Cardiac fibroblast (primary cell): ENCODE measurements at regions not wholly inside any gene's neighbourhood (a gene's known extent, or its start where the extent isn't known, plus 50 kb on each side); places are given as distances from the start of the nearest gene placed in this dataset.

Experiments
- DNase-seq, 2 donors: peaks; one replicate each; pipeline versions ENCODE4 v3.0.0 to v3.0.0-alpha.2; 2010; ENCODE audit warnings: low read depth in 2 of 2
- H3K4me3 ChIP-seq, 2 donors: replicated peaks in 1 of 2; 1 replicate in 1 of 2; 2 replicates in 1 of 2; pipeline ENCODE4 v1.5.1; 2011; ENCODE audit warnings: low read depth in 2 of 2, low read length in 2 of 2, mild to moderate bottlenecking in 2 of 2, moderate library complexity in 1 of 2
- TF ChIP-seq, protein P1 (sequence below): IDR thresholded peaks from one replicate; pipeline ENCODE4 v1.5.1; 2011; ENCODE audit warnings: low read depth, mild to moderate bottlenecking, low read length, inconsistent platforms

DNA sequence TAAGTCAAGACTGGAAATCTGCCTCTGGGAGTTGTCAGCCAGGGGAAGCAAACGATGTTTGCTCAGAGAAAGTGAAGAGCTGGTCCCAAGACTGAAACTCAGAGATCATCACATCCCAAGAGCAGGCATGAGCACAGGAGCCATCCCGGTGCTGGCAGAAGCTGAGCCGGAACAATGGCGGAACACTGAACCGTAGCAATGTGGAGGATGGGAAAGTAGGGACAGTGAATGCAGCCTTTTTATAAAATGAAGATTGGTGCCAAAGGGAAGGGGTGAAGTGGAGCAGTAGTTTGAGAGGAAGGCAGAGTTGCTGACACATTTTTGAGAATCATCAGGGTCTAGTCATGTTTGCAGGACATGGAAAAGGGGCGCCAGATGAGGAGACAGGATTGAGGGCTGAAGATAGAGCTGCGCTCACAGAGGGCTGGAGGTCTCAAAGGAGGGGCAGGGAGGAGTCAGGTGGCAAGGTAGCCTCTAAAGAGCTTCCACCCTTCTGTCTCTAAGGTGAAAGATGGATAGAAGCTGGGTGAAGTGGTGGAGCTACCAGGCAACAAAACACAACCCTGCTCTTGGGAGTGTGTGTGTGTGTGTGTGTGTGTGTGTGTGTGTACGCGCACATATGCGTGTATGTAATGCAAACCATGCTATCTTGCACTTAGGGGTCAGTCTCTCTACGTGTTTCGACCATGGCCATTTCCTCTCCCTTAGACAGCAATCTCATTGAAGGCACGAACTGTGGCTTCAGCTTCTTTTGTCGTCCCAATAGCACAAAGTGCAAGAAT lies 94.3 kb upstream of the IRF2BP2 start:
- no peak for DNase-seq
- no peak overlapping the region for H3K4me3 ChIP-seq
- TF ChIP-seq, protein P1, sequence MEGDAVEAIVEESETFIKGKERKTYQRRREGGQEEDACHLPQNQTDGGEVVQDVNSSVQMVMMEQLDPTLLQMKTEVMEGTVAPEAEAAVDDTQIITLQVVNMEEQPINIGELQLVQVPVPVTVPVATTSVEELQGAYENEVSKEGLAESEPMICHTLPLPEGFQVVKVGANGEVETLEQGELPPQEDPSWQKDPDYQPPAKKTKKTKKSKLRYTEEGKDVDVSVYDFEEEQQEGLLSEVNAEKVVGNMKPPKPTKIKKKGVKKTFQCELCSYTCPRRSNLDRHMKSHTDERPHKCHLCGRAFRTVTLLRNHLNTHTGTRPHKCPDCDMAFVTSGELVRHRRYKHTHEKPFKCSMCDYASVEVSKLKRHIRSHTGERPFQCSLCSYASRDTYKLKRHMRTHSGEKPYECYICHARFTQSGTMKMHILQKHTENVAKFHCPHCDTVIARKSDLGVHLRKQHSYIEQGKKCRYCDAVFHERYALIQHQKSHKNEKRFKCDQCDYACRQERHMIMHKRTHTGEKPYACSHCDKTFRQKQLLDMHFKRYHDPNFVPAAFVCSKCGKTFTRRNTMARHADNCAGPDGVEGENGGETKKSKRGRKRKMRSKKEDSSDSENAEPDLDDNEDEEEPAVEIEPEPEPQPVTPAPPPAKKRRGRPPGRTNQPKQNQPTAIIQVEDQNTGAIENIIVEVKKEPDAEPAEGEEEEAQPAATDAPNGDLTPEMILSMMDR = no peak

DNA sequence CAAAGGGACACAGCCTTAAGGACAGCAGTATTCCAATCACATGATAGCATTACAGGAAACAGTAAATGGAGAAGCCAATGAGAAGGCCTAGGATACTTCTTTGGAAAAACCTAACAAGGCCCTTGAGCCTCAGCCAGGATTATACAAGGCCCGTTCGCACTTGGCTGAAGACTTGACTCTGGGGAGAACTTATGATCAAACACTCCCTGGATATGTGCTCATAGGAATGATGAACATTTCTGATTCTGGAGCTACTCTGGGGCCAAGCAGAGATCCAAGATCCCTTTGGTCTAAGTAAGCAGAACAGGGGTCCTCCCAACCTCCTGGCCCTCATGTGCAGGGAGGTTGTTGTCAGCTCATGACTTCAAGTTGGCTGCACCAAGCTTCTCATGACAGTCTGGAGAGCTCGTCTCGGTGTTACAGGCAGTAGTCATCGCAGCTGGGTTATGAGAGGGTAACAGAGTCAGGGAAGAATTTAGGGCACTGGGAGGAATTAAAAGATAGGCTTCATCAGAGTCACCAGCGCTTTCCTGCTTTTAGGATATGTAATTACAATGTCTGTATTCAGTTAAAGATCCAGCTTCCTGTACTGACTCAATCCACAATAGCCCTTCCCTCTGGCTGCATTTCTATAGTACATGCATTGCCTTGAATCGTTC lies 92.5 kb upstream of the IRF2BP2 start:
- TF ChIP-seq, protein P1 = no peak
- no peak overlapping the region for H3K4me3 ChIP-seq
- peak in 1 of 2 donors; percentile 46 for DNase-seq

DNA sequence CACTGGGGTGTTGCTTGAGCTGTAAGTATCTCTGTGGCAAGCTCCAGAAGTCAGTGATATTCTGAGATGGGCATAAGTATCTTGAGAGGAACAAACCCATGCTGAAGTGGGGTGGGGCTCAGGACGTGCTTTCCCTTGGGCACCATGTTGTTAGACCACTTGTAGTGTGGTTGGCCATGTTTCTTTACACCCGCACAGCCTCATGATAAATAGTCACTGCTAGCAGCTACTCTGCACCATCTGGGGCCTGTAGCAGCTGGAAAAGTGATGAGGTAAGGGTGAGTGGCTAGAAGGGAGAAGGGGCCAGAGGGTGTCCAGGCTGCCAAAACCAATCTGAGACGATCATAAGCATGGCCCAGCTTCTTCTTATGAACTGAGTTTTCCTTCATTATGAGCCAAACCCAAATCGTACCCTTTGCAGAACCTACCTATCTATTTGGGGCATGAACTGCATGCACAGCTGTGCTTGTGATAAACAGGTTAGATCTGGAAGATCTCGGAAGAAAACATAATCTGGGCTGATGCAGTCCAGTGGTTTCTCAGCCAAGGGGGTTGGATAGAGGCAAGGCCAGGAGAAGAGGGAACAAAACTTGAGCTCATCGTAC lies 91.9 kb upstream of the IRF2BP2 start:
- TF ChIP-seq, protein P1 = no peak
- H3K4me3 ChIP-seq = no peak overlapping the region
- no peak for DNase-seq

DNA sequence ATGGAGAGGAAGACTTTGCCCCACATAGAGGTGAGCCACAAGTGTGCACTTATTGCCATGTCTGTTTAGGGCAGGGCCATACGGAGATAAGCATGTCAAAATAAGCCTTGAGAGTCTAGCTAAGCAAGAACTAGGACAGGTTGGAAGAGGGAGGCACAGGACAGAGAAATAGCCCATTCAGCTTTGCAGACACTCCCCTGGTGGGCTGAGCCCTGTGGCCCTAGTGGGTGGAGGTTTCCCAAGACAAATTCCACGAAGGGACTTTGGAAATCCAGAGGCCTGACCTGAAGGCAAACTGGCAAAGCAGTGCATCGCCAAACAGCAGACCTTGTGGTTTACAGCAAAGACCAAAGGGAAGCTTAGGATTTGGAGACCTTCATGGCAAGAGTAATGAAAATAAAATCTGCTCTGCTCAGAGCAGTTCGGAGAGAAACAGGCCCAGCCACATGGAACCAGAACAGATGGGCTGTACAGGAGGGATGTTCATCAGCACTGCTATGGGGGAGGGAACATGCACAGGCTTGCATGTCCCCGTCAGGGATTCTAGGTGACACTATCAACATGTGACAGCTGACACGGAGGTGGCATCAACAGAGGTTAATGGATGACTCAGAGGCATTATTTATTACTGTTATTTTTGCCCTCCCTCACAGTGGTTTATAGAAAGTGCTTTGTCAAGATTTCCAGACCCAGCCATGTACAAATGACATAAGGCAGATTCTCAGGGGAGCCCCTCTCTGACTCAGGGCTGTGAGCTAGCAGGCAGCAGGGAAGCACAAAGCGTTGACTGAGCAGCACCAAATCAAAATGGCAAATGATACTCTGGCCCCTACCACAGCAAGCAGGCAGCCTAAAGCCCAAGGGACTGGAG lies 90.1 kb upstream of the IRF2BP2 start:
- DNase-seq = peak; percentile 60 to 82
- H3K4me3 ChIP-seq = no peak overlapping the region
- TF ChIP-seq, protein P1 = no peak

DNA sequence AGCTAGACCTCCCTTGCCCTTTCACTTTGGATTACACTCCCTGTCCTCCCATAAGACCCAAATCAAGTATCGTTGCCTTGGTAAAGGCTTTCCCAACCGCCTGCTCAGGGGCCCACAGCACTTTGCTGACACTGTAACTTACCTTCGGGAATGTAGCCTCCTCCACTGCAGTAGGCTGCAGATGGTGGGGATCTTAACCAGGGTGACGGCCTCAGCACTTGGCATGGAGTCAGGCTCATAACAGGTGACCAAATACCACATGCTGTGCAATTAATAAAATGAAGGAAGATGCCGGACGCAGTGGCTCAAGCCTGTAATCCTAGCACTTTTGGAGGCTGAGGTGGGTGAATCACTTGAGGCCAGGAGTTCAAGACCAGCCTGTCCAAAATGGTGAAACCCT lies 88.7 kb upstream of the IRF2BP2 start:
- TF ChIP-seq, protein P1 = no peak
- no peak overlapping the region for H3K4me3 ChIP-seq
- no peak for DNase-seq

DNA sequence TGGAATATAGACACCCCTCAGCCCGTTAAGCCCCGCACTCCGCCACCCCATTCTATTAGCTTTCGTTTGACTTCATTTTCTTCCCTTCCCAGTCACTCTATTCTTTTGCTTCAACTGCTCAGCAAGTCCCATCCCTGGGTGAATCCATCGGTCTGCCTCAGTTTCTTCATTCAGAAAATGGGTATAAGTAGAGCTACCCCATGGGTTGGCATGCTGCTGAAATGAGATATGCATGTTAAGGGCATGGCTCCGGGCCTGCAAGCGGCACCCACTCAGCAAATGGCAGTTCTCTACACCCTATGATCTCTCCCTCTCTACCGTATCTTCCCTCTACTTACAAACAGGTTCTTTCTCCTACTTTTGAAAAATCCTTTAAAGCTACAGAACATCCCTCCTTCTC lies 87.8 kb upstream of the IRF2BP2 start:
- DNase-seq = no peak

More for the DNA sequence above, 87.8 kb upstream of the IRF2BP2 start:
- TF ChIP-seq, protein P1 = no peak
- no peak overlapping the region for H3K4me3 ChIP-seq
